K562 (cell line): ENCODE measurements at regions not wholly inside any gene's neighbourhood (a gene's known extent, or its start where the extent isn't known, plus 50 kb on each side); places are given as distances from the start of the nearest gene placed in this dataset.

Experiments used
- ATAC-seq: fragments of 200-7000 bp; cut with Tn5 transposase; 3 replicates; pipeline ENCODE4 v1.9.1; 2020; ENCODE audit warnings: moderate library complexity
- BruUV-seq: library from RNA; stranded (reverse); fragments of 400-500 nt; replicated peaks from 2 replicates; lab custom pipeline; 2021; lab: Mats Ljungman, UMichigan
- CTCF ChIA-PET: fragments of 300-600 bp; formaldehyde crosslinking; extraction: SDS; loops from one replicate; lab custom pipeline; 2021; ENCODE audit warnings: low intra/inter-chr PET ratio; lab: Yijun Ruan, JAX
- POLR2A ChIA-PET: fragments of 300-600, 350-650 bp; sonication (Branson Sonifier 250); formaldehyde crosslinking; extraction: SDS; loops from one replicate; lab custom pipeline; 2021; ENCODE audit warnings: antibody characterized with exemption, inconsistent platforms; lab: Yijun Ruan, JAX
- DNase-seq, 4 experiments: peaks; one replicate each; pipeline versions ENCODE4 v3.0.0 to v3.0.0-alpha.2; 2011 to 2018; ENCODE audit warnings: low spot score in 3 of 4, mixed read lengths in 3 of 4; ENCODE audit errors: extremely low read depth in 1 of 4
- FAIRE-seq: peaks from 2 replicates; lab custom pipeline; 2011; peaks lifted over from hg19 to GRCh38; lab: Jason Lieb, UNC
- H2AFZ ChIP-seq: 2 replicates; pipeline ENCODE4 v1.6.0; 2011; ENCODE audit warnings: low read depth, low read length, control low read depth, inconsistent platforms
- H3K27ac ChIP-seq: fragments of 200-600 bp; 3 replicates; pipeline ENCODE4 v1.8.0; 2011; ENCODE audit warnings: low read depth, mild to moderate bottlenecking, control low read depth, inconsistent platforms, low read length, moderate library complexity, mixed read lengths; ENCODE audit errors: extremely low read depth
- H3K27me3 ChIP-seq, 2 experiments: fragments of 300-600 bp in 1 of 2; 2 replicates in 1 of 2; 3 replicates in 1 of 2; pipeline versions ENCODE4 v1.6.0 to v1.8.0; 2011; ENCODE audit warnings: inconsistent platforms in 2 of 2, low read length in 2 of 2, mild to moderate bottlenecking in 1 of 2, mixed read lengths in 1 of 2, moderate library complexity in 1 of 2; ENCODE audit not compliant: control insufficient read depth in 2 of 2, insufficient read depth in 2 of 2
- H3K36me3 ChIP-seq: fragments of 300-600 bp; 3 replicates; pipeline ENCODE4 v1.8.0; 2011; ENCODE audit warnings: mild to moderate bottlenecking, low read length, inconsistent platforms; ENCODE audit not compliant: control insufficient read depth, insufficient read depth
- H3K4me1 ChIP-seq, 2 experiments: fragments of 200-600 bp in 1 of 2; replicated peaks in 1 of 2; 2 replicates in 1 of 2; 3 replicates in 1 of 2; pipeline versions ENCODE4 v1.5.1 to v1.8.0; 2011; ENCODE audit warnings: inconsistent platforms in 2 of 2, low read length in 2 of 2, mild to moderate bottlenecking in 1 of 2, mixed read lengths in 1 of 2, moderate library complexity in 1 of 2; ENCODE audit not compliant: control insufficient read depth in 2 of 2, insufficient read depth in 2 of 2
- H3K4me2 ChIP-seq: 2 replicates; pipeline ENCODE4 v1.6.1; 2011; ENCODE audit warnings: low read length, control low read depth, inconsistent platforms, mixed read lengths; ENCODE audit not compliant: insufficient read depth
- H3K4me3 ChIP-seq: fragments of 200-600 bp; sonication (generic), shearing (Covaris generic); 2 replicates; pipeline ENCODE4 v1.5.1; 2016; ENCODE audit warnings: control low read depth, inconsistent platforms
- H3K79me2 ChIP-seq: fragments of 200-600 bp; 3 replicates; pipeline ENCODE4 v1.8.0; 2011; ENCODE audit warnings: low read length, inconsistent platforms; ENCODE audit not compliant: control insufficient read depth, insufficient read depth
- H3K9ac ChIP-seq, 2 experiments: 2 replicates each; pipeline versions ENCODE4 v1.6.0 to v1.6.1; 2011; ENCODE audit warnings: low read depth in 2 of 2, low read length in 2 of 2, control low read depth in 1 of 2, inconsistent platforms in 1 of 2, mild to moderate bottlenecking in 1 of 2, mixed read lengths in 1 of 2; ENCODE audit not compliant: insufficient read depth in 1 of 2
- H3K9me1 ChIP-seq: one replicate; pipeline ENCODE4 v1.6.0; 2011; ENCODE audit warnings: inconsistent platforms, mild to moderate bottlenecking, low read length, moderate library complexity; ENCODE audit not compliant: control insufficient read depth, insufficient read depth
- H3K9me3 ChIP-seq: replicated peaks from 2 replicates; pipeline ENCODE4 v1.5.1; 2011; ENCODE audit warnings: low read depth, low read length, inconsistent platforms; ENCODE audit not compliant: control insufficient read depth, insufficient read depth
- H4K20me1 ChIP-seq: replicated peaks from 2 replicates; pipeline ENCODE4 v1.6.1; 2011; ENCODE audit warnings: low read length, inconsistent platforms, mixed read lengths; ENCODE audit not compliant: control insufficient read depth, insufficient read depth
- ARID4B ChIP-seq: sonication (generic); formaldehyde crosslinking; IDR thresholded peaks from 2 replicates; pipeline ENCODE4 v1.8.0; 2022; ENCODE audit warnings: mild to moderate bottlenecking, missing genetic modification reagents
- ARNT ChIP-seq, 2 experiments: fragments of 450-650 bp; IDR thresholded peaks; 2 replicates each; pipeline ENCODE4 v1.6.1; 2016; ENCODE audit warnings: mild to moderate bottlenecking in 1 of 2
- CREM ChIP-seq: IDR thresholded peaks from 2 replicates; pipeline ENCODE4 v1.6.1; 2014; ENCODE audit warnings: antibody characterized with exemption, low read depth
- KHSRP ChIP-seq: fragments of 450-650 bp; IDR thresholded peaks from 2 replicates; pipeline ENCODE4 v1.6.1; 2017
- MBD2 ChIP-seq: sonication (generic); IDR thresholded peaks from 2 replicates; pipeline ENCODE4 v1.6.1; 2016; ENCODE audit warnings: low read depth, borderline replicate concordance
- PCBP2 ChIP-seq: fragments of 200-400 bp; formaldehyde crosslinking; IDR thresholded peaks from 2 replicates; pipeline ENCODE4 v1.6.1; 2018; ENCODE audit warnings: low read length, low read depth, mild to moderate bottlenecking, moderate library complexity; ENCODE audit not compliant: poor library complexity, severe bottlenecking
- PTRF ChIP-seq: fragments of 450-650 bp; IDR thresholded peaks from 2 replicates; pipeline ENCODE4 v1.6.1; 2016; ENCODE audit warnings: mild to moderate bottlenecking, missing genetic modification characterization, missing compliant biosample characterization
- RNF219 ChIP-seq: fragments of 250-450 bp; sonication (Bioruptor Pico); IDR thresholded peaks from 2 replicates; pipeline ENCODE4 v1.5.0; 2022; ENCODE audit warnings: mild to moderate bottlenecking
- SMARCA5 ChIP-seq: fragments of 450-650 bp; IDR thresholded peaks from 2 replicates; pipeline ENCODE4 v1.6.1; 2016
- SUPT5H ChIP-seq: fragments of 450-650 bp; IDR thresholded peaks from 2 replicates; pipeline ENCODE4 v1.6.1; 2016
- TAF9B ChIP-seq: fragments of 450-650 bp; IDR thresholded peaks from 2 replicates; pipeline ENCODE4 v1.6.1; 2018; ENCODE audit warnings: mild to moderate bottlenecking; ENCODE audit not compliant: partially characterized antibody
- THRA ChIP-seq: fragments of 450-650 bp; IDR thresholded peaks from 2 replicates; pipeline ENCODE4 v1.6.1; 2017; ENCODE audit warnings: mild to moderate bottlenecking, moderate library complexity
- XRCC3 ChIP-seq: fragments of 450-650 bp; IDR thresholded peaks from 2 replicates; pipeline ENCODE4 v1.6.1; 2017; ENCODE audit warnings: mild to moderate bottlenecking, moderate library complexity
- ZNF184 ChIP-seq: sonication (generic); formaldehyde crosslinking; IDR thresholded peaks from 2 replicates; pipeline ENCODE4 v1.5.0; 2020; ENCODE audit warnings: missing genetic modification reagents
- ZNF395 ChIP-seq: fragments of 200-800 bp; sonication (Bioruptor generic); IDR thresholded peaks from 2 replicates; pipeline ENCODE4 v1.6.1; 2017; ENCODE audit warnings: missing genetic modification characterization, missing compliant biosample characterization
- WGBS: fragments of 100-300 bp; shearing (Covaris generic); methylation state at CpG from one replicate; pipeline ENCODE4 v1.1.6; 2016; ENCODE audit warnings: low coverage, mixed read lengths; ENCODE audit not compliant: insufficient coverage; ENCODE audit errors: missing lambda C conversion rate; 5-methylcytosine and 5-hydroxymethylcytosine counted together
- in situ Hi-C: fragments of 300-500 bp; cut with MboI; formaldehyde crosslinking; loops from 4 replicates; pipeline ENCODE4 v1.15.0; 2018; ENCODE audit warnings: inconsistent platforms, mixed read lengths
- intact Hi-C: fragments of 100-400 bp; cut with micrococcal nuclease; formaldehyde crosslinking; loops from 2 replicates; pipeline ENCODE4 v1.14.2; 2022

GRCh38 chr18:43887491-43887890, 610.2 kb upstream of the SYT4 start (continued):
- TF ChIP-seq RNF219 (CRISPR knock-in tag) = no peak

- H3K27ac ChIP-seq = no peak overlapping the region
- in situ Hi-C loops (no loop called here), intact Hi-C loops (no loop called here)
- BruUV-seq = no TSS peak
- H3K9me1 ChIP-seq = no peaks in the 10 kb centered on the region
- H3K4me1 ChIP-seq = no peaks in the 10 kb centered on the region
- ATAC-seq = no peak
- no peak overlapping the region for H3K4me3 ChIP-seq
- H3K79me2 ChIP-seq = no peaks in the 10 kb centered on the region
- no peak overlapping the region for H3K4me2 ChIP-seq
- ChIA-PET POLR2A (no interaction called here), CTCF (no interaction called here)
- FAIRE-seq = no peak
- no peaks in the 10 kb centered on the region for H3K9me3 ChIP-seq
- 0% methylated on average over 3 of the region's 3 CpGs for WGBS
- H3K36me3 ChIP-seq = no peaks in the 10 kb centered on the region
- no peaks in the 10 kb centered on the region for H4K20me1 ChIP-seq
- no peak overlapping the region for H3K9ac ChIP-seq
- DNase-seq = no peak
- H3K27me3 ChIP-seq = no peaks in the 10 kb centered on the region
- H2AFZ ChIP-seq = no peak overlapping the region
- TF ChIP-seq CREM (no peak), SUPT5H (no peak), KHSRP (no peak), ZNF395 (CRISPR knock-in tag) (no peak), ARID4B (no peak), ZNF184 (CRISPR knock-in tag) (no peak), MBD2 (no peak), ARNT (IDR thresholded peaks at IDR 0.05) (no peak), XRCC3 (no peak), PCBP2 (no peak), THRA (no peak), PTRF (tag) (no peak), SMARCA5 (no peak), TAF9B (no peak)
These were observed 611.3 kb upstream of the SYT4 start for GRCh38 chr18:43888598-43888997.
